ENCODE measurements at regions not wholly inside any gene's neighbourhood (a gene's known extent, or its start where the extent isn't known, plus 50 kb on each side); places are given as distances from the start of the nearest gene placed in this dataset.
A peak's percentile ranks its signal among the peaks of the same experiment; 100 is the strongest.

GRCh38 chr17:69761011-69761410 is 314.0 kb upstream of the KCNJ16 start:
- Histone ChIP-seq H3K9me2 (ENCODE audit: insufficient read depth) (no peaks in the 10 kb centered on the region; the same call in 1 of the 2 replicates), H3K4me1 (ENCODE audit: insufficient read depth) (peaks cover 73% of the 10 kb centered on the region), H3K4me3 (no peak overlapping the region), H3K9ac (peak overlapping the region; percentile 26; the same call in 1 of the 2 replicates), H3K27me3 (replicated peaks; ENCODE audit: insufficient read depth) (no peaks in the 10 kb centered on the region), H3K36me3 (ENCODE audit: low read depth) (no peaks in the 10 kb centered on the region), H3K9me3 (ENCODE audit: low read depth) (no peaks in the 10 kb centered on the region), H3F3A (ENCODE audit: insufficient read depth) (peaks cover 66% of the 10 kb centered on the region), H3K27ac (peak overlapping the region; percentile 80), H3K4me2 (ENCODE audit: unreplicated experiment) (peak overlapping the region; percentile 61), H3K79me2 (ENCODE audit: insufficient read depth) (no peaks in the 10 kb centered on the region), H4K20me1 (ENCODE audit: insufficient read depth) (no peaks in the 10 kb centered on the region), H2AFZ (no peak overlapping the region)
- DNase-seq: peak; percentile 61
- in situ Hi-C loops (cut with MboI): no loop called here
- WGBS, 2 experiments (ENCODE audit: low coverage in 1 of 2, low lambda C conversion rate in 2 of 2, missing lambda C conversion rate in 2 of 2): 0% methylated on average over 1 of the region's 1 CpG
- TF ChIP-seq EZH2 (IDR thresholded peaks at IDR 0.05; ENCODE audit: insufficient read depth, poor library complexity, severe bottlenecking) (no peak), EZH2phosphoT487 (IDR thresholded peaks at IDR 0.05; ENCODE audit: insufficient read depth, low read depth) (no peak)

- TF ChIP-seq EZH2phosphoT487 (IDR thresholded peaks at IDR 0.05; ENCODE audit: insufficient read depth, low read depth) (0 out of 2 replicates have a peak, but pooled peaks have one; percentile 55), EZH2 (IDR thresholded peaks at IDR 0.05; ENCODE audit: insufficient read depth, poor library complexity, severe bottlenecking) (no peak)
- Histone ChIP-seq H3K9ac (peak overlapping the region; percentile 30), H2AFZ (no peak overlapping the region), H3K79me2 (ENCODE audit: insufficient read depth) (no peaks in the 10 kb centered on the region), H3K9me2 (ENCODE audit: insufficient read depth) (no peaks in the 10 kb centered on the region), H3K9me3 (ENCODE audit: low read depth) (no peaks in the 10 kb centered on the region), H3K27ac (peak overlapping the region; percentile 80), H3K4me1 (ENCODE audit: insufficient read depth) (peaks cover 66% of the 10 kb centered on the region), H4K20me1 (ENCODE audit: insufficient read depth) (no peaks in the 10 kb centered on the region), H3K4me2 (ENCODE audit: unreplicated experiment) (peak overlapping the region; percentile 61), H3K36me3 (ENCODE audit: low read depth) (no peaks in the 10 kb centered on the region), H3K4me3 (peak overlapping the region; percentile 2; the same call in 1 of the 2 replicates), H3K27me3 (replicated peaks; ENCODE audit: insufficient read depth) (no peaks in the 10 kb centered on the region), H3F3A (ENCODE audit: insufficient read depth) (peaks cover 57% of the 10 kb centered on the region)
- in situ Hi-C loops (cut with MboI): no loop called here
- DNase-seq: peak; percentile 92
- WGBS, 2 experiments (ENCODE audit: low coverage in 1 of 2, low lambda C conversion rate in 2 of 2, missing lambda C conversion rate in 2 of 2): 33 to 39% methylated on average over 4 of the region's 4 CpGs
Measured at GRCh38 chr17:69761767-69762321, 313.2 kb upstream of the KCNJ16 start.

- no peaks in the 10 kb centered on the region for H3K9me2 ChIP-seq (ENCODE audit: insufficient read depth)
- TF ChIP-seq EZH2 (IDR thresholded peaks at IDR 0.05; ENCODE audit: insufficient read depth, poor library complexity, severe bottlenecking) (no peak), EZH2phosphoT487 (IDR thresholded peaks at IDR 0.05; ENCODE audit: insufficient read depth, low read depth) (no peak)
- peaks cover 61% of the 10 kb centered on the region for H3K4me1 ChIP-seq (ENCODE audit: insufficient read depth)
- no peaks in the 10 kb centered on the region for H4K20me1 ChIP-seq (ENCODE audit: insufficient read depth)
- H3K79me2 ChIP-seq (ENCODE audit: insufficient read depth): no peaks in the 10 kb centered on the region
- peak overlapping the region; percentile 80 for H3K27ac ChIP-seq
- no peaks in the 10 kb centered on the region for H3K36me3 ChIP-seq (ENCODE audit: low read depth)
- peak overlapping the region; percentile 2; the same call in 1 of the 2 replicates for H3K4me3 ChIP-seq
- in situ Hi-C loops (cut with MboI): no loop called here
- H3K27me3 ChIP-seq (replicated peaks; ENCODE audit: insufficient read depth): no peaks in the 10 kb centered on the region
- 17 to 19% methylated on average over 1 of the region's 1 CpG for WGBS, 2 experiments (ENCODE audit: low coverage in 1 of 2, low lambda C conversion rate in 2 of 2, missing lambda C conversion rate in 2 of 2)
- peak overlapping the region; percentile 30 for H3K9ac ChIP-seq
- H3F3A ChIP-seq (ENCODE audit: insufficient read depth): peaks cover 52% of the 10 kb centered on the region
- peak; percentile 20 for DNase-seq
- H3K4me2 ChIP-seq (ENCODE audit: unreplicated experiment): peak overlapping the region; percentile 41
- no peaks in the 10 kb centered on the region for H3K9me3 ChIP-seq (ENCODE audit: low read depth)
- H2AFZ ChIP-seq: no peak overlapping the region
Measured at GRCh38 chr17:69762359-69762758, 312.7 kb upstream of the KCNJ16 start.

GRCh38 chr17:69762766-69763165 is 312.3 kb upstream of the KCNJ16 start:
- 91 to 92% methylated on average over 2 of the region's 2 CpGs for WGBS, 2 experiments (ENCODE audit: low coverage in 1 of 2, low lambda C conversion rate in 2 of 2, missing lambda C conversion rate in 2 of 2)
- Histone ChIP-seq H3K9ac (no peak overlapping the region), H3K9me3 (ENCODE audit: low read depth) (no peaks in the 10 kb centered on the region), H3K79me2 (ENCODE audit: insufficient read depth) (no peaks in the 10 kb centered on the region), H3F3A (ENCODE audit: insufficient read depth) (peaks cover 50% of the 10 kb centered on the region), H3K4me2 (ENCODE audit: unreplicated experiment) (peak overlapping the region; percentile 41), H3K27ac (peak overlapping the region; percentile 80), H3K9me2 (ENCODE audit: insufficient read depth) (no peaks in the 10 kb centered on the region), H3K36me3 (ENCODE audit: low read depth) (no peaks in the 10 kb centered on the region), H3K27me3 (replicated peaks; ENCODE audit: insufficient read depth) (no peaks in the 10 kb centered on the region), H3K4me1 (ENCODE audit: insufficient read depth) (peaks cover 57% of the 10 kb centered on the region), H4K20me1 (ENCODE audit: insufficient read depth) (no peaks in the 10 kb centered on the region), H3K4me3 (no peak overlapping the region; the same call in 1 of the 2 replicates), H2AFZ (no peak overlapping the region)
- TF ChIP-seq EZH2phosphoT487 (IDR thresholded peaks at IDR 0.05; ENCODE audit: insufficient read depth, low read depth): no peak
- no peak for TF ChIP-seq EZH2 (IDR thresholded peaks at IDR 0.05; ENCODE audit: insufficient read depth, poor library complexity, severe bottlenecking)
- DNase-seq: no peak
- in situ Hi-C loops (cut with MboI): no loop called here

Data from GM23248 (cell line).